AG10803 (cell line): ENCODE measurements at regions not wholly inside any gene's neighbourhood (a gene's known extent, or its start where the extent isn't known, plus 50 kb on each side); places are given as distances from the start of the nearest gene placed in this dataset.

ENCODE experiments used
- DNase-seq: peaks from one replicate; pipeline ENCODE4 v3.0.0; 2010; ENCODE audit warnings: low read depth
- H3K4me3 ChIP-seq: 2 replicates; pipeline ENCODE4 v1.5.1; 2011; ENCODE audit warnings: mild to moderate bottlenecking, low read length, control low read depth
- TF ChIP-seq, protein P1 (sequence below): conservative IDR thresholded peaks from 2 replicates; pipeline ENCODE4 v1.5.1; 2011; ENCODE audit warnings: mild to moderate bottlenecking, low read length, control low read depth, inconsistent platforms

DNA sequence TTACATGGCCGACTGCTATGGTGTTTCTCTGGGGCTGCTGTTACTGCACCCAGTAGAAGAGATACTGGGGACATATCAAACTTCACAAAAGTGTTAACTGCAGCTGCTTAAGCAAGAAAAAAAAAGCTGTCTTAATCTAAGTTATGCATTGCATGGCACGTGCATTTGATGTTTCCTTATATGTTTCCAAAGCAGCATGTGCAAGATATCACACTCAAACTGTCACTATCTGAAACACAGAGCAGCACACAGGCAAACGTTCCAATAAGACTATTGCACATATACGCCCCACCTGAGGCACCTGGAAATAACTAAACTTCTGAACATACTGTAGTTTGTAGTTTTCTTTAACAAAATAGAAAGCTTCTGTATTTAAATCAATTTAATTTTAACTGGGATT lies 671.4 kb upstream of the ADGRL2 start:
- DNase-seq, result no peak
- TF ChIP-seq, protein P1, sequence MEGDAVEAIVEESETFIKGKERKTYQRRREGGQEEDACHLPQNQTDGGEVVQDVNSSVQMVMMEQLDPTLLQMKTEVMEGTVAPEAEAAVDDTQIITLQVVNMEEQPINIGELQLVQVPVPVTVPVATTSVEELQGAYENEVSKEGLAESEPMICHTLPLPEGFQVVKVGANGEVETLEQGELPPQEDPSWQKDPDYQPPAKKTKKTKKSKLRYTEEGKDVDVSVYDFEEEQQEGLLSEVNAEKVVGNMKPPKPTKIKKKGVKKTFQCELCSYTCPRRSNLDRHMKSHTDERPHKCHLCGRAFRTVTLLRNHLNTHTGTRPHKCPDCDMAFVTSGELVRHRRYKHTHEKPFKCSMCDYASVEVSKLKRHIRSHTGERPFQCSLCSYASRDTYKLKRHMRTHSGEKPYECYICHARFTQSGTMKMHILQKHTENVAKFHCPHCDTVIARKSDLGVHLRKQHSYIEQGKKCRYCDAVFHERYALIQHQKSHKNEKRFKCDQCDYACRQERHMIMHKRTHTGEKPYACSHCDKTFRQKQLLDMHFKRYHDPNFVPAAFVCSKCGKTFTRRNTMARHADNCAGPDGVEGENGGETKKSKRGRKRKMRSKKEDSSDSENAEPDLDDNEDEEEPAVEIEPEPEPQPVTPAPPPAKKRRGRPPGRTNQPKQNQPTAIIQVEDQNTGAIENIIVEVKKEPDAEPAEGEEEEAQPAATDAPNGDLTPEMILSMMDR, result no peak
- H3K4me3 ChIP-seq, result no peak overlapping the region

DNA sequence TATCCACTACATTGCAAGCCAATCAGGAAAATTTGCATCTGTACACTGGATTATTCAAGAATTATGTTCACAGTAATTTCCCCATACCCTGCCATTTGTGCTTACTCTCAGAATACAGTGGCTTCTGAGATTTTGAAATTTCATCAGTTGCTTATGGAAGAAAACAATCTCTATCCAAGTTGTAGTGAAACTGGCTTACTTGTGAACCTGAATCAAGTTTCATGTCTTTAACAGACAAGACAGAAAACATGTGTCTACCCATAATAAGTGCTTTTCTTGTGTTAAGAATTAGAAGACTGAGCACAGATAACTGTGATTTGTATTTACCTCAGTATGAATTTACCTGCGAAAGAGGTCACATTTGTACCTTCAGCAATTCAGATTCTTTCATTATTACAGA lies 672.7 kb upstream of the ADGRL2 start:
- no peak overlapping the region for H3K4me3 ChIP-seq
- TF ChIP-seq, protein P1, result no peak
- DNase-seq, result no peak

DNA sequence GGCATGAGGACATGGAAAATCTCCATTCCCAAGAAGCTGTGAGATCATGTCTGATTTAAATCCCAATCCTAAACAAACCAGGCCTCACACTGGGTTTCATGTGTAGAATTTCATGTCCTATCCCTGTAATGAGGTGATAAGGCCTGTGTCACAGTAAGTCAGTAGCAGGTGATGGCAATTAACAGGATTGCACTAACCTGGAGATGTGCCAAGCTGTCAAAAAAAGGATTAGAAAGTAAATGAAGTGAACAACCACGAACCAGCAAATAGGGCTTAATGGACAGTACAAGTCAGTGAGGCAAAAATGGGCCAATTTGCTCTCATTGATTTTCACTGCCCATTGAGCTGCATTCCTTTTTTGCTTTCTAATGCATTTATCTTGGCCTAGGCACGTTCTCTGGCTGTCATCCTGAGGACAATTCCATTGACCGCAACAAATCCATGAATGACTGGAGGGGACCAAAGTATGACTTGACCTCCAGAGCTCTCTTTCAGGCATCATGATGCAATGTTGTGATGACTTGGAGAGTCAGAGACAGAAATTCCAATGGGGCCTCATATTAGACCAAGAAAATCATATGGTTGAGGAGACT lies 673.6 kb upstream of the ADGRL2 start:
- DNase-seq, result no peak
- no peak overlapping the region for H3K4me3 ChIP-seq
- TF ChIP-seq, protein P1, result no peak

DNA sequence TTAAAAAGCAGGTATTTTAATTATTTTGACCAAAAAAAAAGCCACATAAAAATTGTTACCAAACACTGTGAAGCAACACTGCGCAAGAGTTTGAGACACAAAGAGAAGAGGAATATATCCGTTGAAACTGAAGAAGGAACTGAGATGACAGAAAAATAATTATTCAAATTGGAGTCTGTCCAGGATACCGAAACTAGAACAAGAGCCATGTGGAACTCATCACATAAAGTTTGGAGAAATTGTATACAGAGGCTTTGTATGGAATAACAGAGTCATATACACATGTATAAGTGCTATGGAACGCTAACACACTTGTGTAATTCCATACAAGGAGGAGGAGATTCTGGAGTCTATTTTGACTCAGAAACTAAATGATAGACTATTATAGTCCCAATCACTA lies 675.1 kb upstream of the ADGRL2 start:
- TF ChIP-seq, protein P1, result no peak
- no peak for DNase-seq
- no peak overlapping the region for H3K4me3 ChIP-seq

DNA sequence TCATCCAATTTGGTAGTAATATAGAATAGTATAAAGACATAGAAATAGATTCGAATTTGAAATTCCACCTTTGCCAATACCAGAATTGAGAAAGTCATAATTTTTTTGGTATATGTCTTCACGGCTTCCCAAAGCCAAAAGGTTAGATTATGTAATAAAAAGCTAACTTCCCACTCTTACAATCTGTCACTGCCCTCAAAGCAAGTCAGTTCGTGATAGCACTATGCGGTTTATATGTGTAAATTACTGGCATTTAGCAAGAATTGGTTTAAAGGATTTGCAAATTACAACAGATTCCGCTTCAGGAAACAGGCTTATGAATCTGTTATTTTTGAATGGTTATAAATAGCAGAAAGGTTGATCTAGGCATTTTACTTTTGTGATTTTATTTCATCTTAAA lies 679.4 kb upstream of the ADGRL2 start:
- DNase-seq, result no peak

DNA sequence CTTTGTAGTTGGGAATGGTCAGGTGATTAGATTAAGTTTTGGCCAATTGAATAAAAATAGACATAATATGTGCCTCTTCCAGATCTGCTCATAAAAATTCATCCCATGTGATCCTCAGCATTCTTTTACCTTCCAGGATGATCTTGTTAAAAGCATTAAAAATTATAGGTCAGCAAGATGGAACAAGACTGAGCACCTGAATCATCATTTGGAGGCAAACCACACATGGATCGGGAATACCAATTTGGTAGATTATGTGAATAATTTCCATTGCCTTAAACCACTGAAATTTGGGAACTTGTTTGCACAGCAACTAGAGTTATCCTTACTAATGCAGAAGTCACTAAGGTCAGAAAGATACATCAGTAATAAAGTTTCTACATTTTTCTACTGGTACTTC lies 681.4 kb upstream of the ADGRL2 start:
- H3K4me3 ChIP-seq, result no peak overlapping the region
- TF ChIP-seq, protein P1, result no peak
- DNase-seq, result no peak

More for the DNA sequence above, 679.4 kb upstream of the ADGRL2 start:
- no peak overlapping the region for H3K4me3 ChIP-seq
- TF ChIP-seq, protein P1, result no peak

DNA sequence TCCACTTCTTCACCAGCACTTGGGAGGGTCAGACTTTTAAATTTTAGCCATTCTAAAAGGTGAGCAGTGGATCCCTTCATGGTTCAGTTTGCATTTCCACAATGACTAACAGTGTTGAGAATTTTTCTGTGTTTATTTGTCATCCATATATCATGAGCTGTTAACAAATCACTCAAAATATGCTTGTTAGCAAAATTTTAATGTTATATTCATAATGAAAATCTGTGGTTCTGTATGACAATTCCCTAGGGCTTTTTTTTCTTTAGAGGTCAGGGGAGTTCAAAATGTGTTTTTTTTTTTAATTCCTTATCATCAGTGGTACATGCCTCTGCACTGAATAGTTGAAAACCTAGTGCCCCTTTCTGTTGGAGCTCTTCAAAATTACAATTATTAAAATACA lies 682.2 kb upstream of the ADGRL2 start:
- DNase-seq, result no peak
- TF ChIP-seq, protein P1, result no peak
- H3K4me3 ChIP-seq, result no peak overlapping the region
